Superior temporal gyrus (tissue), 1 donor: ENCODE measurements at regions not wholly inside any gene's neighbourhood (a gene's known extent, or its start where the extent isn't known, plus 50 kb on each side); places are given as distances from the start of the nearest gene placed in this dataset.
A peak's percentile ranks its signal among the peaks of the same experiment; 100 is the strongest.
"Not testable (repeated sequence)": the region's sequence is repeated elsewhere in the genome, so short reads cannot be mapped to it uniquely, and the experiment has no call there.

Experiments
- DNase-seq: peaks from one replicate; pipeline ENCODE4 v3.0.0-alpha.2; 2016; ENCODE audit errors: extremely low spot score

DNA sequence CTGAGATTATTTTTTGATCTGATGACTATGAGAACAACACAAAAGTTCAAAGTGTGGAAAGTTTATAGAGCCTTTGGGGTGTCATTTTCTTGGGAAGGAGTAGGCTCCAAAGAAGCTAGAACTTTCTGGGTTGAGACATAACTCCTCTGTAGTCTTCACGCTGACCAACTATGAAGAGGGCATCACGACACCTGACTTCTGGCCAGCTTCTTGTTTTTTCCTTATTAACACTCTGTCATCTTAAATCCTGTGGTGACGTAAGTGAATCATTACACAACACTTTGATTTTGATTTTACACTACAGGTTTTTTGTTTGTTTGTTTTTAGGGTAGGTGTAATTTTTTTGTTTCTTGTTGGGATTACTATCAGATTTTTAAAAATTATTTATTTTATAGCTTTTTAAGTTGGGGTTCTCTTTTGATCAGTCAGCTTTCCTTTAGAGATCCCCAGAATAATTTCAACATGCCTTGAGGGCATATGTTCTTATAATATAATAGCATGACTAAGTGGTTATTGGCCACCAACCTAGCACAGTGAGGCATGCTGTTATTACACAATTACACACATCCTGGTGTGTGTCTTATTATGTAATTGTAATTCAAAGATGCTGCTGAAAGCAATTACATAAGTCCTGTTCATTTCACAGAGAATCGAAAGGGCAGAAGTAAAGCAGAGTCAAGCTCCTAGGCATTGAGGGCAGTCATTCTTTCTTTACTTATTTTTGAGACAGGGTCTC is 281.6 kb upstream of the NOTCH2NLA start:
- not testable (repeated sequence) for DNase-seq

DNA sequence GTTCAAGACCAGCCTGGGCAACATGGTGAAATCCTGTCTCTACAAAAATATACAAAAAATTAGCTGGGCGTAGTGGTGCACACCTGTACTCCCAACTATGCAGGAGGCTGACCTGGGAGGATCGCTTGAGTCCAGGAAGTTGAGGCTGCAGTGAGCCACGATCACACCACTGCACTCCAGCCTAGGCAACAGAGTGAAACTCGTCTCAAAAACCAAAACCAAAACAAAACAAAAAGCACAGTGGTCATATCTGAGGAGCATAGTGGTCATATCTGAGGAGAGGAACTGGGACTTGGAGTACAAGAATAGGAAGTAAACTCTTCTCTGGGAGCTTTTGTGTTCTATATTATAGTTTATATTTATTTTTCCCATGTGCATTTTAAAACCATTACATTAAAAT is 275.3 kb upstream of the NOTCH2NLA start:
- DNase-seq, result not testable (repeated sequence)

DNA sequence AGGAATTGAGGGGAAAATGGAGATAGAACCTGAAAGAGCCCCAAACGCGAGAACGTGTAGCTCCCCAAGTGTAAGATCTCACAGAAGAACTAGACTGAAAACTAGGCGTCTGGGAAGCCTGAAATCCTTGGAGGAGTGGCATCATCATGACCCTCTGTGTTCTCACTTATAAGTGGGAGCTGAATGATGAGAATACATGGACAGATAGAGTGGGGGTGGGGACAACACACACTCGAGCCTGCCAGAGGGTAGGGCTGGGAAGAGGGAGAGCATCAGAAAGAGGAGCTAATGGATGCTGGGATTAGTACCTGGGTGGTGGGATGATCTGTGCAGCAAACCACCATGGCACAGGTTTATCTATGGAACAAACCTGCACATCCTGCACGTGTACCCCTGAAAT is 258.7 kb upstream of the NOTCH2NLA start:
- not testable (repeated sequence) for DNase-seq

DNA sequence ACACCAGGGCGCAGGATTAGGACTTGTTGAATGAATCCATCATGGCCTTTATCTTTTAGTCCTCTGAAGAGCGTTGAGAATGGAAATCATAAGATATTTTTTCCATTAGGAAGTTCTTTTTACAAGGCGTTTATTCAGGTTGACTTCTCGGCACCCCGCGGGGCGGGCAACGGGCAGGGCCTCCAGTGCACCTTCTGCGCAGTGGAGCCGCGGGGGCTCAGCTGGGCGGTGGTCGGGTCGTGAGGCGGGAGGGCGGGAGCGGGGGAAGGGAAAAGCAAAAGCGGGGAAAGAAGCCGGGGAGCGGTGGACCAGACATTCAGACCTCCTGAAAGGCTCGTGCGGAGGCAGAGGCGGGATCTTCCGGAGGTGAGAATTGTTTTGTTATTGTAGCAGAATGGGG is 258.3 kb upstream of the NOTCH2NLA start:
- not testable (repeated sequence) for DNase-seq

DNA sequence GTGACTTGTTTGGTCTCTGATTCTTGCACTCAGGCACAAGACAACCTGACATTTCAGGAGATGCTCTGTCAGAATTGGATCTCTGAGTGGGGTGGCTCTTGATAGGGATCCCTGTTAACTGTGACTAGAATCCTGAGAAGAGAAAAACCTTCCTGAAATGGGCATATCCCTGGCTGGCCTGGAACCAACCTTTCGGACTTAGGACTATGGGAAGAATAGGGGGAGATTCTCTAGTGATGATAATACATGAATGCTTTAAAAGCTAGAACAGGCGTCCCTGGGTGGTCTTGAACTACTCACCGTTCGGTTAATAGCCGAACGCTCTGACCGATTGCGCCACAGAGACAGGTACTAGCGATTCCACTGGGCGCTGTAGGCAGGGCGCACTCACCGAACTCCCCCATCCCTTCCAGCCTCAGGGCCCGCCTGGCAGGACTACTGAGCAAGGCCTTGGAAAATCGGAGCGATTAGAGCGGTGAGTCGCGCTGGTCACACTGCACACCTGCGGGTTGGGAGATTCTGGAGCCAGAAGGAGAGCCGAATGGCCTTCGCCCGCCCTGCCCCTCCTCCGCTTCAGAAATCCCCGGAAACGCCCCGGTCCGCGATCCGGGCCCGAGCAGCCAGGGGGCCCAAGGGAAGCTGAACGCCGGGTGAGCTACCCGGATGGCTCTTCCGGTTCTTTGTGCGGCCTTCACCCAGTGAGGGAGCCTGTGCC is 257.6 kb upstream of the NOTCH2NLA start:
- peak; percentile 54 for DNase-seq

DNA sequence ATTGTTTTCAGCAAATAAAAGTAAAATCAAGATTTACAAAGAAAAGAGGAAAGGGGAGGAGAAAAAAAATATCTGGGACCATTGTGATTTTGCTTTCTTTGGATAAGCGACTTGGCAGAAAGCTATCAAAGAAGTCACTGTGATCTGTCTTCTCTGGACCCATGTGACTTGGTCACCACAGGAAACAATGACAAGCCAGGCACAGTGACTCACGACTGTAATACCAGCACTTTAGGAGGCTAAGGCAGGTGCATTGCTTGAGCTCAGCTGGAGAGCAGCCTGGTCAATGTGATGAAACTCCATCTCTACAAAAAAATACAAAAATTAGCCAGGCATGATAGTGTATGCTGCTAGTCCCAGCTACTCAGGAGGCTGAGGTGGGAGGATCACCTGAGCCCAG is 255.4 kb upstream of the NOTCH2NLA start:
- not testable (repeated sequence) for DNase-seq

DNA sequence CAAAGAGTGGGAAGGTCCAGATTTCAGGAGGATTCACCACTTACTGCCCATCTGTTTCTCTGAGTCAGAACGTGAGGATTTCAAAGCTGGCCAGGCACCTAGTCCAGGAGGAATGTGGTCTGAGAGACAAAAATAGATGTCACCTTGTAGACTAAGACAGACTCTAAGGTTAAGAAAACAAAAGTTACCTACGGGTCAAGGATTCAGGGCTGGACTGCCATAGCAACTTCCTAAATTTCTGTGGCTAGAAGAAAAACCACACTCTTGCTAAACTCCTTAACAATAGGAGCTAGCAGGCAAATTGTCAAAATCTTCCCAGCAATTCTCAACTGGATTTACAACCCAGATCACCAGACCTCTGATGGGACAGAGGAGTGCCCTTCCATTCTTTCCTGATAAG is 250.4 kb upstream of the NOTCH2NLA start:
- DNase-seq, result not testable (repeated sequence)

DNA sequence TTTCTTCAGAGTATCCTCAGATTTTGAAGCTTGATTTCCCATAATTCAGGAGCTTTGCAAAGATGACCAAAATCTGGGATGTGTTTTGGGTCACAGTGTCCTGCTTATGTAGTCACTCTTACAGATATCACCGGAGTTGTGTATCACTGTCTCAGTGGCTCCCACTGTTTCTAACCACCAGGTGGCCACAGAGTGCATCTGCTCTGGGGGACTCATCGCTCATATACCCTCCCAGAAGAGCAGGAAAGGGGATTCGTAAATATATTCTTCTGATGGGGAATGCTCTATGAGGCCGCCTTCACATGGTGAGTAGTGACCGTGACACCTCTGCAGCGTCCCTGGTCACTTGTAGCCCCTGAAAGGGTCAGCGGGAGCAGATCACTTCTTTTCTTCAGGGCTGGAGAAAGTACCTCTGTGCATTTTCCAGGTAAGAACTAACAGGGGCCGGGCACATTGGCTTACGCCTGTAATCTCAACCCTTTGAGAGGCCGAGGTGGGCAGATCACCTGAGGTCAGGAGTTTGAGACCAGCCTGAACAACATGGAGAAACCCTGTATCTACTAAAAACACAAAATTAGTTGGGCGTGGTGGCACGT is 249.4 kb upstream of the NOTCH2NLA start:
- DNase-seq, result peak; percentile 67

DNA sequence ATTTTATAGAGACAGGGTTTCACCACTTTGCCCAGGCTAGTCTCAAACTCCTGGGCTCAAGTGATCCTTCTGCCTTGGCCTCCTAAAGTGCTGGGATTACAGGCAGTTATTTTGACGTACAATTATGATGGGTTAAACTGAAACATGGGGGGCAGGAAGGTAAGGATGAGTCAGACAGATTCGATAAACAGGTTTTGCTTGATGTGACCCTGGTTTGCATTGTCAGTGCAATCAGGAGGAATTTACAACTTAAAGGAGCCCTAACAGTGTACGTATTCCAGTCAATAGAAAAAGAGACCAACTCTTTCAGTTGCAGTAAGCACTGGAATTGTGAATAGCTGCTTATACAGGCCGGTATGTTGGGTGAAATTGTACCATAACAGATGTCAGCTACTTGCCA is 246.3 kb upstream of the NOTCH2NLA start:
- not testable (repeated sequence) for DNase-seq

DNA sequence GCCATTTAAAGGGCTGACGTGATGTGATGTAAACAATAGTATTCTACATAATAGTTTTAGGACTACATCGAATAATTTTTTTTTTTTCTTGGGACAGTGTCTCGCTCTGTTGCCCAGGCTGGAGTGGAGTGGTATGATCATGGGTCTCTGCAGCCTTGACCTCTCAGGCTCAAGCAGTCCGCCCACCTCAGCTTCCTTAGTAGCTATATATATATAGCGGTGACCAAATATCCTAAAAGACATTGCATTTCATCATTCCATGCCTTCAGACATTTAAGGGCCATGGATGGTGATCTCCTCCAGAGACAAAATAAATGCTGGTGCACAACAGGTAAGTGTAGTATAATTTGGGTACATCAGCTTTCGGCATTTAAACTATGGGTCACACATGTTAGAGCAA is 245.4 kb upstream of the NOTCH2NLA start:
- not testable (repeated sequence) for DNase-seq

DNA sequence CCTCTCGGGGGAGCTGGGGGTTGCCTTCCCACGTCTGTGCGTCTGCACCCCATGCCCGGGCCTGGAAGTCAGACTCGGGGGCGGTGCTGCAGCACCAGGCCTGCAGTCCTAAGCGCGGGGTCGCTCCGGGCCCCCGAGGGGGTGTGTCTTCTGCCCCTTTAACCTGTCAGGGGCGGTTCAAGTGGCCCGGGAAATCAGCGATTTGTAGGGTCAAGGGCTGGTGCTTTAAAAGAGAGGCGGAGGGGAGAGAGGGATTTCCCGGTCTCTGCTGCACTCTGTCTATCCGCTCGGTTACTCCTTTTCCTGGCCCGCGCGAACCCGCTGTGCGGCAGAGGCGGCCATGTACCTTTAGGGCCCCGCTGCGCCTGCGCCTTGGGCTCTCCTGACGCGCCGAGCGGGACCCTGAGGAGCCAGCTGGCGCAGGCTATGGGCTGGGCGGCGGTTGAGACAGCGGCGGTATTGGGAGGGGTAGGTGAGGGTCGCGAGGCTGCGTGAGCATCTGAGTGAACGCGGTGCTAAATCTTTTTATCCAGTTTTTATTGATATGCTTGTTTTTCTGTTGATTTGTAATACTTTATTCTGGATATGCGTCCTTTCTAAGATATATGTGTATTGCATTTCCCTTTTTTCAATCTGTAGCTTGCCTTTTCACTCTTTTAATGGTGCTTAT is 243.5 kb upstream of the NOTCH2NLA start:
- DNase-seq, result peak; percentile 39

DNA sequence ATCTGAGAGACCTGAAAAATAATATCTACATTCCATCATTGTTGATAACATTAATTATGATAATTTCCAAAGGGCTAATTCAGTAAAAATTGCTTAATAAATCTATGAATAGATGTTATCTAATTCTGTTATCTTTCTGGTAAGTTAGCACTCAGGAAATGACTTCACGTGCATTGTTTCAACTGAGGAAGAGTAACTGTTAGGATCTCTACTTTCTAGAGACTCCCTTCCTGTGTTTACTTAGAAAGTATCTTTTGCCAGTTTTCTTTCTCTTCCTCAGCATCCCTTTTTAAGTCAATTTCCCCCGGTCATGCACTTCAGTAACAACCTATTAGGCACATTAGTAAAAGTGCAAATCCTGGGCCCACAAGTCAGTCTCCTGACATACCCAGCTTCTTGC is 231.1 kb upstream of the NOTCH2NLA start:
- not testable (repeated sequence) for DNase-seq

DNA sequence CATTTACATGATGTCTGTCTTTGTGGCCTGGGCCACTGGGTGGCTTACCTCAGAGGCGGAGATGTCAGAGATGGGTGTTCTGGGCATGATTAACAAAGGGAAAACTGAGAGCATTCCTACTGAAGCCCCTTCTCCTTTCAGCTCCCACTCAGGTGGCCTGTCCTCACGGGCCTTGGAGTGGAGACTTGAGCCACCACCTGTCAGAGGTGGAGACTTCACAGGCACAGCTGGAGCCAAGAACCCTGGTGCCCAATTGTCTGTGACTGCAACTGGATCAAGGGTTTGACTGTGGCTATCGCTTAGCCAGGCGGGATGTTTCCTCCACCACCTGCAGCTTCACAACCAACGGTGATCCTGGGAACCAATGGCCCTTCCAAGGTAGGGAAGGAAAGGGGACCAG is 230.5 kb upstream of the NOTCH2NLA start:
- not testable (repeated sequence) for DNase-seq

DNA sequence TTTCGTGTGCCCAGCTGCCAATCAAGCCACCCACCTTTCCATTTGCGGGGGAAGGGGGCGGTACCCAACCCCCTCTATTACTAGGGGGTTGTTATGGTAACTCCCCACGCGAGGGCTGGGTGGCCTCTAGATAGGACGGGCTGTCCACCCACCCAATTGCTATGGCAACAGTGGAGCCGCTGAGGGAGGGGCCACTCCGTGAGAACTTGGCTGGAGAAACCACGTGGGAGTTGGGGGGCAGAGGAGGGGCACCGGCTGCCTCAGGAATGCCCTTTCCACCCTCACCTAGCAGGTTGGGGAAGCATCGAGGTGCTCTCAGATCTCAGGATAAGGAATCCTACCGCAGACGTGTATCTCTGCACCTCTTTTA is 220.0 kb upstream of the NOTCH2NLA start:
- DNase-seq, result not testable (repeated sequence)

DNA sequence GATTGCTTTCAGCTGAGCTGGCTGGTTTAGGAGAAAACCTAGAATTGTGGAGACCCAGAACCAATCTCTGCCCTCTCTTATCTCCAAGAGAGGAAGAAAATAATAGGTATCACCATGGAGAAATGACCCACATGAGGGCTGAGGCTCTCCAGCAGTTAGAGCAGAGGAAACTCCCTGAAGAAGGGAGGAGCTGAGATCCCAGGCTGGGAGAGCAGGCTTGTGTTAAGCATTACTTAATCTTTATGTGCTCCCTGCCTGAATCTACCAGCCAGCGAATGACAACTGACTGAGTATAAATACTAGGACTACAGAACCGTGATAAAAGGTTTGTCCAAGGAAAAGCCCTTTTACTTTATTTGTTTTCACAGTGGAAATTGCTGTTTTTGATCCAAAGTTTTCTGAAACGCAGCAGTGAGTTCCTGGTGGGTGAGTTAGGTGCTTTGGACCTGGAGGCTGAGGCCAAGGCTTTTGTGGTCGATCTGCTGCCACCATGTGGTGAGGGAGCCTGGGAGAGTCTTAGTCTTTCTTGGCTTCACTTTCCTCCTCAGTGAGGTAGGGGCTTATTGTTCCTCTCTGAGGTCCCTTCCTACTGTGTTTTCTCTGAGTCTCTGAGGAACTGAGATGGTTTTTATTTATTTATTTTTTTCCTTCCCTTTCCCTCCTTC is 219.5 kb upstream of the NOTCH2NLA start:
- not testable (repeated sequence) for DNase-seq

DNA sequence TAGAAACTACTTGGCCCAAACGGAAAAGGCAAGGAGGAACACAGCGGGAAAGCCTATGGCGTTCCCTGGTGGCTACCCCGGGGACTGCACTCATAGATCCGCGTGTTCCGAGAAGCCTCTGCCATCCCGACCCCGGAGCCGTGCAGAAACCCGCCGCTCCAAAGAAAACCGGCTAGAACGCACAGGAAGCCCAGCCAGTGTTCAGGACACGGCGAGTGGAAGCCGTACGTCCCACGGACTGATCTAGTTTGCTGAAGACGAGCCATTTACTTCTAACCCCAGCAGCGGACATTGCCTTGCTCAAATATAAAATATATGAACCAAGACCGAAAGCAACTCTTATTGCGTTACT is 215.0 kb upstream of the NOTCH2NLA start:
- peak; percentile 15 for DNase-seq

DNA sequence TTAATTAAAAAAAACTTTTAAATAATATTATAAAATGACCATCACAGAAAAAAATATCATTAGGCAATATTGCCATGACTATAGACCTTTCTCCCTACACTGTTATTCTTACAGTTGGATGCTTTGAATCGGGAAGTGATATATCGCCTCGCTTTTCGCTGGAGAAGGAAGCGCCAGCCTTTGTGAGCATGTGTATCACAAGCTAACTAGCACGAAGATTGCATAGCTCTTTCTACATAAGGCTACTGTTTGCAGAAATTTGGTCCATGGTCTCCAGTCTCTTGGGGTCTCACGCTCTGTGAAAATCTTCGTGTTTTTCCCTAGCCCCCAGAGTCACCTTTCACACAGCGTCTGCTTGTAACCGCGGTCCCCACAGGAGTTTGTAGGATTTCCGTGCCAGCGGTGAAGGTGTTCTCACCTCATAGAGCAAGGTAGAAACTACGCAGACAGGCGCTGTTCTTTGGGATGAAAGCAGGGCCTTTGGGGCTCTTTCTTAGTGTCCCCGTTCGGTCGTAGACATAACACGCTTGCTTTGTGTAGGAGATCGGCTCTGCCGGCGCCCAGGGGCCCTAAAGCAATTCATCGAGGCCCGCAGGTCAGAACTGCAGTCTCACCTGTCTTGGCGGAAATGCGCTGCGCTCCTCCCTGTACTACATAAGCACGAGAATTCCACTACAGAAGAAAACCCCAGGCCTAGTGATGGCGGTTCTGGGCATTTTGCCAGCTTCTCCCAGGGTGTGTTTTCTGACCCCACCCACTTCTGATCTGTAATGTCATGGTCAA is 214.5 kb upstream of the NOTCH2NLA start:
- DNase-seq, result peak; percentile 4

DNA sequence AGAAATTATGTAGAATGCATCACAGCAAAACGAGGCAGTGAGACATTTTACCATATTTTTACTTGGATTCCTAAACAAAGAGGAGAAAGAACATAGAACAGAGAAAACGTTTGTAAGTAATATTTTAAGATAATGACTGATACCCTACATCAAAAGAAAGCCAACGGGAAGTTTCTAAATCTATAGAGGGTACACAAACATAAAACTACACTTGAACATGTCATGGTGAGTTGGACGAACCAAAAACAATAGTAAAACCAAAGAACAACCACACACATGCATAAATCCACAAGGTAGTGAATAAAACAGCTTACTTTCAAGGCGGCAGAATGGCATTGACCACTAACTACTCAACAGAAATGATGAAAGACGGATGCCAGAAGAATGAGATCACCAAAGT is 209.7 kb upstream of the NOTCH2NLA start:
- DNase-seq, result not testable (repeated sequence)

DNA sequence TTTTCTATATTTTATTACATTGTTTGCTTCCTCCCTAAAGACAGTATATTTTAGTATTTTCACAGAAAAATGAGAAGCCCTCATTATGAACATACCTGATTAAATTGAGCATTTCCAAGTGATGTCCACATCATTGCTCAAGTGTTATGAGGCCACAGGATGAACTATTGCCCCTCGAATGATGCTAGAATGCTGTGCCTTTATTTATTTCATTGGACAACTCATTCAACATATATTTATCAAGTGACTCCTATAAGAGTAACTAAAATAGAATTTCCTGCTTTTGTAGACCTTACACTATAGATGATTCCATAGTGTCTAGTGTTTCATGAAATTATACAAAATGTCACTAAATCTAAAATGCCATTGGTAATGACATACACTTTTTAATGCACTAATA is 187.8 kb upstream of the NOTCH2NLA start:
- DNase-seq, result not testable (repeated sequence)

DNA sequence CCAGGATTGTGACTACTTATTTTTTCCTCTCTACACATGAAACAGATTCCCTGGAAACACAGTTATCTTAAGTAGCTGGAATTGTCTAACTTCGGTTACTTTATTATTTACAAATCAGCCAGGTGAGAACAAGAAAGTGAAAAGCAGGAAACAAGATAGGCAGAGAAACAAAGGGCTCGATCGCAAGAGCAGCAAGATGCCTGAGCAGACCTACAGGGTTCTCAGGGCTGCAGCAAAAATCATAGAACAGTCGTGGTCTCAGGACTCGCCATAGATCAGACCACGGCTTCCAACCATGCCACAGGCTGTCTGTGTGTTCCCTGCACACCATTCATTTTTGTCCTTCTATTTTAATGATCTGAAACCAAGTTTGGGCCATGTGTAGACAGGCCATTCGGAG is 186.2 kb upstream of the NOTCH2NLA start:
- DNase-seq, result not testable (repeated sequence)

DNA sequence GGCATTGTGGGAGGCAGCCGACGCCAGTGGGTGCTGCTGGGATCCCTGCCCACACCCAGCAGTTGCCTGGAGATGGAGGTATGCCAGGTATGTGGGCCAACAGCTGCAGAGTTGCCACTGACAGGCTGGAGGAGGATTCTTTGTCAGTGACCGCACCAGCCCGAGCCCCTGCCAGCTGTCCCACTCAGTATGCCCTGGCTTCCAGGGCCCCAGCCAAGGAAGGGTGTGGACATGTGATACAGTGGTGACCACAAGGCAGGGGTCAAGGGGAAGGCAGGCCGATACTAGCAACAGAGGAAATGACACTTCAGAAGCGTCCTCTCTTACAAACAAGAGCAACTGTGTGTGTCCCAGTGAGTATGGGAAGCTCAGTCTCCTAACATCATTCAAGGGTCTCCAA is 185.1 kb upstream of the NOTCH2NLA start:
- DNase-seq, result not testable (repeated sequence)
